Brain microvascular endothelial cell (primary cell): ENCODE measurements at regions not wholly inside any gene's neighbourhood (a gene's known extent, or its start where the extent isn't known, plus 50 kb on each side); places are given as distances from the start of the nearest gene placed in this dataset.

ENCODE experiments used
- DNase-seq: peaks from one replicate; pipeline ENCODE4 v3.0.0-alpha.2; 2020
- H3K27ac ChIP-seq: fragments of 250-450 bp; sonication (Bioruptor Pico); 2 replicates; pipeline ENCODE4 v1.5.1; 2020; ENCODE audit warnings: mild to moderate bottlenecking, moderate library complexity
- H3K27me3 ChIP-seq: fragments of 250-450 bp; sonication (Bioruptor Pico); replicated peaks from 2 replicates; pipeline ENCODE4 v1.5.1; 2020; ENCODE audit warnings: mild to moderate bottlenecking
- H3K36me3 ChIP-seq: fragments of 250-450 bp; sonication (Bioruptor Pico); replicated peaks from 2 replicates; pipeline ENCODE4 v1.5.1; 2020; ENCODE audit warnings: mild to moderate bottlenecking
- H3K4me3 ChIP-seq: 2 replicates; pipeline ENCODE4 v1.5.1; 2011; ENCODE audit warnings: low read depth, mild to moderate bottlenecking, control low read depth, low read length, moderate library complexity
- in situ Hi-C: cut with HindIII; loops from 2 replicates; pipeline ENCODE4 v1.10.0; 2017; ENCODE audit warnings: low sequenced_read_pairs, low pct_ligation_motif_present
- TF ChIP-seq, protein P1 (sequence below): IDR thresholded peaks from 2 replicates; pipeline ENCODE4 v1.5.1; 2011; ENCODE audit warnings: low read depth, mild to moderate bottlenecking, moderate library complexity, low read length, control low read depth, inconsistent platforms; ENCODE audit errors: missing control alignments

- no peaks in the 10 kb centered on the region for H3K27me3 ChIP-seq
- TF ChIP-seq, protein P1, sequence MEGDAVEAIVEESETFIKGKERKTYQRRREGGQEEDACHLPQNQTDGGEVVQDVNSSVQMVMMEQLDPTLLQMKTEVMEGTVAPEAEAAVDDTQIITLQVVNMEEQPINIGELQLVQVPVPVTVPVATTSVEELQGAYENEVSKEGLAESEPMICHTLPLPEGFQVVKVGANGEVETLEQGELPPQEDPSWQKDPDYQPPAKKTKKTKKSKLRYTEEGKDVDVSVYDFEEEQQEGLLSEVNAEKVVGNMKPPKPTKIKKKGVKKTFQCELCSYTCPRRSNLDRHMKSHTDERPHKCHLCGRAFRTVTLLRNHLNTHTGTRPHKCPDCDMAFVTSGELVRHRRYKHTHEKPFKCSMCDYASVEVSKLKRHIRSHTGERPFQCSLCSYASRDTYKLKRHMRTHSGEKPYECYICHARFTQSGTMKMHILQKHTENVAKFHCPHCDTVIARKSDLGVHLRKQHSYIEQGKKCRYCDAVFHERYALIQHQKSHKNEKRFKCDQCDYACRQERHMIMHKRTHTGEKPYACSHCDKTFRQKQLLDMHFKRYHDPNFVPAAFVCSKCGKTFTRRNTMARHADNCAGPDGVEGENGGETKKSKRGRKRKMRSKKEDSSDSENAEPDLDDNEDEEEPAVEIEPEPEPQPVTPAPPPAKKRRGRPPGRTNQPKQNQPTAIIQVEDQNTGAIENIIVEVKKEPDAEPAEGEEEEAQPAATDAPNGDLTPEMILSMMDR, result no peak
- H3K27ac ChIP-seq, result no peak overlapping the region
- in situ Hi-C loops, result no loop called here
- no peak for DNase-seq
- no peak overlapping the region for H3K4me3 ChIP-seq
- H3K36me3 ChIP-seq, result no peaks in the 10 kb centered on the region
These were observed 160.9 kb downstream of the VRK1 start for GRCh38 chr14:96958057-96958456.

- Histone ChIP-seq H3K27me3 (no peaks in the 10 kb centered on the region), H3K36me3 (no peaks in the 10 kb centered on the region), H3K4me3 (no peak overlapping the region), H3K27ac (no peak overlapping the region)
- in situ Hi-C loops, result no loop called here
- no peak for DNase-seq
- TF ChIP-seq, protein P1, result no peak
These were observed 162.8 kb downstream of the VRK1 start for GRCh38 chr14:96959992-96960391.

DNA sequence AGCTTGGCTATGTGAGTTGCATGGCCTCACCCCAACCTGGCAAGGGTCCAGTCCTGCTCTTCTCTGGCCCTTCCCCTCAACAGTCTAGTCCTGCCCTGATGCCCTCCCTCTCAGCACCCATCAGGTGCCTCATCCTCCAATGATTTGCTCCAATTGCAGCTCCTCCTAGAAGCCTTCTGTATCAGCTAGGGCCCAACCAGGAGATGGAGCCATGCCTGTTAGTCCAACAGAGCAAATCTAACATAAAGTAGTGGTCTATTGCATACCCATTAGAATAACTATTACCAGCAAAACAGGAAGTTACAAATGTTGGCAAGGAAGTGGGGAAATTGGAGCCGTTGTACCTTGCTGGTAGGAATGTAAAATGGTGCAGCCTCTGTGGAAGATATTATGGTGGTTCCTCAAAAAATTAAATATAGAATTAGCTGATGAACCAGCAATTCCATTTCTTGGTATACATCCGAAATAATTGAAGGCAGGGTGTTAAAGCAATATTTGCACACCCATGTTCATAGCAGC lies 163.5 kb downstream of the VRK1 start:
- Histone ChIP-seq H3K36me3 (no peaks in the 10 kb centered on the region), H3K27ac (no peak overlapping the region), H3K4me3 (no peak overlapping the region), H3K27me3 (no peaks in the 10 kb centered on the region)
- TF ChIP-seq, protein P1, result no peak
- in situ Hi-C loops, result no loop called here
- DNase-seq, result no peak

DNA sequence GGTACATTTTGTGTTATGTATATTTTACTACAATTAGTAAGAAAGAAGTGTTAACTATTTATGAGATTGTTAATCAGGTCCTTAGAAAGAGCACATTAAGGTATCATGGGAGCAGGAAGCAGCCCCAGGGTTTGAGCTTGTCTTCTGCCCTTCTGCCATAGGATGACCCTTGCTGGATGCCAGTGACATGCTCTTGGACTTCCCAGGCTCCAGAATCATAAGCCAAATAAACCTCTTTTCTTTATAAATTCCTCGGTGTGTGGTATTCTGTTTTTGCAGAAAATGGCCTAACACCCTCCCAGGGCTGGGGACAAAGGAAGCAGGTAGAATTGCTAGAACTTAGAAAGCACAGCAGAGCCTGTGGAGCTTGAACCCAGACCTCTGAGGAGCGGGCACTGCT lies 164.7 kb downstream of the VRK1 start:
- Histone ChIP-seq H3K27me3 (no peaks in the 10 kb centered on the region), H3K36me3 (no peaks in the 10 kb centered on the region), H3K27ac (no peak overlapping the region), H3K4me3 (no peak overlapping the region)
- TF ChIP-seq, protein P1, result no peak
- in situ Hi-C loops, result no loop called here
- DNase-seq, result no peak

DNA sequence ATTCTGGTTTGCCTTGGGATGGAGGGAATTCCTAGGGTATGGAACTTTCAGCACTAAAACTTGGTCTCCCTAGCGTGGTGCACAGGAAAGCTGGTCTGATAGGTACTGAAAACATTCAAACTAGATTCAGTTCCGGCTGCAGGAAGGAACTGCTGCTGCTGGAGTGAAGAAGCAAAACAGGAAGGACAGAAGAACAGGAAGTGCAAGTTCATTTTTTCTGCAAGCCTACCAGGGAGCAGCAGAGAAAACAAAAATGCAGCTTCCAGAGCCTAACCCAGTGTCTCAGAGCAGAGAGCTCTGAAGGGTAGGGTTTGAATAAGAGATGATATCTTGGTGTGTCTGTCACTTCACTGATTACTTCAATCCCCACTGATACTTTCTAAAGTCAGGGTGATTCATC lies 165.2 kb downstream of the VRK1 start:
- no peak for DNase-seq
- H3K27ac ChIP-seq, result no peak overlapping the region
- in situ Hi-C loops, result no loop called here
- no peak overlapping the region for H3K4me3 ChIP-seq
- H3K36me3 ChIP-seq, result no peaks in the 10 kb centered on the region
- no peaks in the 10 kb centered on the region for H3K27me3 ChIP-seq
- TF ChIP-seq, protein P1, result no peak

DNA sequence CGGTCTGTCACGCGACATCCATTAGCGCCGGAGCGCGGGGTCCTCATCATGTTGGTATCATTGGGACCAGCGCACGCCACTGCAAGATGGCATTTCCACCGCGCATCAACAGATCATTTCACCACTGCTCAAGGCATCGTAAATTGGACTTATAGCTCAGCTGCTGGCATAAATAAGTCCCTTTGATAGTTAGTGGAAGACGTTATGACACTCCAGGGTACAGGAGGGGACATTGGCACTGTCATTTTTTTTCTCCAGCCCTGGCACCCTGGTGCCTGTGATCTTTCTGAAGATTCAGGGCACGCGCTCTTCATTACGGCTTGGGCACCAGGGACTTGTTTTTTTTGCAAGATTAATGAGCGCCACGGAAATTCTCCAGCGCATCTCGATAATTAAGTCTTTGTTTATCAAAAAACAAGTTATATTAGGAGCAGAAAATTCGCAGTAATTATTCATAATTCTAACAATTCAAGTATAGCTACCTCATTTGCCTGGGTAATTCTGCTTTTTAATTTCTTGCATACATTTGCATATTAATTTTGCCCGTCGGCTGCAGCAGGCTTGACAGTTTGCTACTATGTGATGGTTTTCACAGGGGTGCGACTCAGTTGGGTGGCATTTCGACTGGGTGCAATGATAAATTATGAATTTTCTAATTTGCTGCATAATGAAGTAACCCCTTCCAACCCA lies 167.7 kb downstream of the VRK1 start:
- in situ Hi-C loops, result no loop called here
- no peak for DNase-seq
- Histone ChIP-seq H3K36me3 (no peaks in the 10 kb centered on the region), H3K27ac (no peak overlapping the region), H3K4me3 (no peak overlapping the region), H3K27me3 (no peaks in the 10 kb centered on the region)
- TF ChIP-seq, protein P1, result no peak
